ENCODE measurements at regions not wholly inside any gene's neighbourhood (a gene's known extent, or its start where the extent isn't known, plus 50 kb on each side); places are given as distances from the start of the nearest gene placed in this dataset.

- DNase-seq (ENCODE audit: low read depth): no peak
Observed at GRCh38 chr5:159820692-159821091, 95.6 kb upstream of the ADRA1B start.

GRCh38 chr5:159821461-159821940 lies 94.8 kb upstream of the ADRA1B start:
- no peak for DNase-seq (ENCODE audit: low read depth)

- DNase-seq (ENCODE audit: low read depth): no peak
Observed at GRCh38 chr5:159824188-159825161, 91.8 kb upstream of the ADRA1B start.

GRCh38 chr5:159825551-159826051 lies 90.7 kb upstream of the ADRA1B start:
- no peak for DNase-seq (ENCODE audit: low read depth)

GRCh38 chr5:159826351-159827214 lies 89.7 kb upstream of the ADRA1B start:
- DNase-seq (ENCODE audit: low read depth): no peak

GRCh38 chr5:159827861-159828260 lies 88.4 kb upstream of the ADRA1B start:
- no peak for DNase-seq (ENCODE audit: low read depth)

GRCh38 chr5:159832073-159832472 lies 84.2 kb upstream of the ADRA1B start:
- DNase-seq (ENCODE audit: low read depth): no peak

GRCh38 chr5:159833088-159833487 lies 83.2 kb upstream of the ADRA1B start:
- DNase-seq (ENCODE audit: low read depth): no peak

- DNase-seq (ENCODE audit: low read depth): no peak
Observed at GRCh38 chr5:159833846-159834245, 82.4 kb upstream of the ADRA1B start.

GRCh38 chr5:159835548-159835947 lies 80.7 kb upstream of the ADRA1B start:
- no peak for DNase-seq (ENCODE audit: low read depth)

- no peak for DNase-seq (ENCODE audit: low read depth)
Observed at GRCh38 chr5:159836691-159837090, 79.6 kb upstream of the ADRA1B start.

- no peak for DNase-seq (ENCODE audit: low read depth)
Observed at GRCh38 chr5:159837860-159838259, 78.4 kb upstream of the ADRA1B start.

- DNase-seq (ENCODE audit: low read depth): no peak
Observed at GRCh38 chr5:159838551-159839222, 77.6 kb upstream of the ADRA1B start.

- DNase-seq (ENCODE audit: low read depth): no peak
Observed at GRCh38 chr5:159844267-159845121, 71.8 kb upstream of the ADRA1B start.

GRCh38 chr5:159849437-159850083 lies 66.7 kb upstream of the ADRA1B start:
- peak; percentile 69 for DNase-seq (ENCODE audit: low read depth)

GRCh38 chr5:159850160-159850559 lies 66.1 kb upstream of the ADRA1B start:
- DNase-seq (ENCODE audit: low read depth): peak; percentile 65

- DNase-seq (ENCODE audit: low read depth): no peak
Observed at GRCh38 chr5:159851053-159851452, 65.2 kb upstream of the ADRA1B start.

GRCh38 chr5:159854916-159855315 lies 61.4 kb upstream of the ADRA1B start:
- no peak for DNase-seq (ENCODE audit: low read depth)

- DNase-seq (ENCODE audit: low read depth): no peak
Observed at GRCh38 chr5:159855476-159856191, 60.6 kb upstream of the ADRA1B start.

- DNase-seq (ENCODE audit: low read depth): no peak
Observed at GRCh38 chr5:159858871-159859270, 57.4 kb upstream of the ADRA1B start.
